Ectodermal cell (in vitro differentiated cells): ENCODE measurements at regions not wholly inside any gene's neighbourhood (a gene's known extent, or its start where the extent isn't known, plus 50 kb on each side); places are given as distances from the start of the nearest gene placed in this dataset.

Experiments used
- H3K27ac ChIP-seq: 2 replicates; pipeline ENCODE4 v1.7.0; 2013; ENCODE audit warnings: mild to moderate bottlenecking, low read depth, low read length; ENCODE audit not compliant: insufficient read depth, poor library complexity, severe bottlenecking
- H3K27me3 ChIP-seq: 2 replicates; pipeline ENCODE4 v1.7.0; 2013; ENCODE audit warnings: mild to moderate bottlenecking, low read length; ENCODE audit not compliant: insufficient read depth, control insufficient read depth, poor library complexity, severe bottlenecking
- H3K36me3 ChIP-seq: one replicate; pipeline ENCODE4 v1.7.0; 2013; ENCODE audit warnings: low read length; ENCODE audit not compliant: control insufficient read depth, insufficient read depth
- H3K4me1 ChIP-seq: one replicate; pipeline ENCODE4 v1.7.0; 2013; ENCODE audit warnings: low read length; ENCODE audit not compliant: control insufficient read depth, insufficient read depth
- H3K4me3 ChIP-seq: 2 replicates; pipeline ENCODE4 v1.7.0; 2013; ENCODE audit warnings: low read depth, low read length, control low read depth; ENCODE audit not compliant: insufficient read depth
- H3K9me3 ChIP-seq: 2 replicates; pipeline ENCODE4 v1.7.0; 2013; ENCODE audit warnings: mild to moderate bottlenecking, low read length, moderate library complexity; ENCODE audit not compliant: control insufficient read depth
- WGBS, 2 experiments: methylation state at CpG; one replicate each; pipeline ENCODE4 v1.1.7; 2013; ENCODE audit warnings: missing lambda C conversion rate in 2 of 2; 5-methylcytosine and 5-hydroxymethylcytosine counted together

GRCh38 chr4:180870623-180871022 lies 1372.6 kb upstream of the TENM3 start:
- Histone ChIP-seq H3K4me3 (no peak overlapping the region), H3K27ac (no peak overlapping the region), H3K27me3 (no peaks in the 10 kb centered on the region), H3K36me3 (no peaks in the 10 kb centered on the region), H3K4me1 (no peaks in the 10 kb centered on the region), H3K9me3 (no peaks in the 10 kb centered on the region)
- 84 to 92% methylated on average over 2 of the region's 2 CpGs for WGBS, 2 experiments

GRCh38 chr4:180898305-180898704 lies 1344.9 kb upstream of the TENM3 start:
- Histone ChIP-seq H3K9me3 (no peaks in the 10 kb centered on the region), H3K27ac (no peak overlapping the region)
- WGBS, 2 experiments, result 0% methylated on average over 1 of the region's 1 CpG

GRCh38 chr4:180900781-180901180 lies 1342.4 kb upstream of the TENM3 start:
- Histone ChIP-seq H3K4me3 (no peak overlapping the region), H3K4me1 (no peaks in the 10 kb centered on the region), H3K9me3 (no peaks in the 10 kb centered on the region), H3K27me3 (no peaks in the 10 kb centered on the region), H3K27ac (no peak overlapping the region), H3K36me3 (no peaks in the 10 kb centered on the region)
- 93 to 97% methylated on average over 3 to 4 of the region's 4 CpGs for WGBS, 2 experiments

More at GRCh38 chr4:180898305-180898704, 1344.9 kb upstream of the TENM3 start:
- Histone ChIP-seq H3K36me3 (no peaks in the 10 kb centered on the region), H3K27me3 (no peaks in the 10 kb centered on the region), H3K4me3 (no peak overlapping the region), H3K4me1 (no peaks in the 10 kb centered on the region)

GRCh38 chr4:180909279-180909678 lies 1333.9 kb upstream of the TENM3 start:
- no peak overlapping the region for H3K4me3 ChIP-seq
- H3K36me3 ChIP-seq, result no peaks in the 10 kb centered on the region
- H3K9me3 ChIP-seq, result no peaks in the 10 kb centered on the region
- H3K4me1 ChIP-seq, result no peaks in the 10 kb centered on the region
- H3K27me3 ChIP-seq, result no peaks in the 10 kb centered on the region
- 71 to 76% methylated on average over 1 of the region's 1 CpG for WGBS, 2 experiments
- H3K27ac ChIP-seq, result no peak overlapping the region

GRCh38 chr4:180913750-180914149 lies 1329.5 kb upstream of the TENM3 start:
- no peak overlapping the region for H3K4me3 ChIP-seq
- no peaks in the 10 kb centered on the region for H3K27me3 ChIP-seq
- WGBS, 2 experiments, result 86% methylated on average over 1 of the region's 1 CpG; no CpG with 5 or more reads in 1 of the 2 experiments
- H3K36me3 ChIP-seq, result no peaks in the 10 kb centered on the region
- H3K9me3 ChIP-seq, result no peaks in the 10 kb centered on the region
- no peak overlapping the region for H3K27ac ChIP-seq
- H3K4me1 ChIP-seq, result no peaks in the 10 kb centered on the region

- Histone ChIP-seq H3K9me3 (no peaks in the 10 kb centered on the region), H3K4me1 (no peaks in the 10 kb centered on the region), H3K4me3 (no peak overlapping the region), H3K27ac (no peak overlapping the region), H3K27me3 (no peaks in the 10 kb centered on the region), H3K36me3 (no peaks in the 10 kb centered on the region)
These were observed 1319.7 kb upstream of the TENM3 start for GRCh38 chr4:180923486-180923885.

- Histone ChIP-seq H3K4me1 (no peaks in the 10 kb centered on the region), H3K9me3 (no peaks in the 10 kb centered on the region), H3K27ac (no peak overlapping the region), H3K36me3 (no peaks in the 10 kb centered on the region), H3K4me3 (no peak overlapping the region), H3K27me3 (no peaks in the 10 kb centered on the region)
- 94 to 96% methylated on average over 2 to 3 of the region's 3 CpGs for WGBS, 2 experiments
These were observed 1317.4 kb upstream of the TENM3 start for GRCh38 chr4:180925805-180926204.

- Histone ChIP-seq H3K9me3 (no peaks in the 10 kb centered on the region), H3K36me3 (no peaks in the 10 kb centered on the region), H3K4me1 (no peaks in the 10 kb centered on the region), H3K27me3 (no peaks in the 10 kb centered on the region), H3K27ac (no peak overlapping the region), H3K4me3 (no peak overlapping the region)
- 47 to 55% methylated on average over 1 of the region's 1 CpG for WGBS, 2 experiments
These were observed 1316.9 kb upstream of the TENM3 start for GRCh38 chr4:180926277-180926676.

GRCh38 chr4:180932370-180933001 lies 1310.7 kb upstream of the TENM3 start:
- Histone ChIP-seq H3K36me3 (no peaks in the 10 kb centered on the region), H3K9me3 (no peaks in the 10 kb centered on the region), H3K27ac (no peak overlapping the region), H3K4me1 (no peaks in the 10 kb centered on the region), H3K4me3 (no peak overlapping the region), H3K27me3 (no peaks in the 10 kb centered on the region)
- WGBS, 2 experiments, result 92 to 93% methylated on average over 4 of the region's 4 CpGs

GRCh38 chr4:180937083-180937482 lies 1306.1 kb upstream of the TENM3 start:
- H3K36me3 ChIP-seq, result no peaks in the 10 kb centered on the region
- no peaks in the 10 kb centered on the region for H3K9me3 ChIP-seq
- no peaks in the 10 kb centered on the region for H3K4me1 ChIP-seq
- no peak overlapping the region for H3K27ac ChIP-seq
- no peak overlapping the region for H3K4me3 ChIP-seq
- WGBS, 2 experiments, result 79 to 95% methylated on average over 2 to 3 of the region's 3 CpGs
- H3K27me3 ChIP-seq, result no peaks in the 10 kb centered on the region

GRCh38 chr4:180940680-180941079 lies 1302.5 kb upstream of the TENM3 start:
- H3K27ac ChIP-seq, result no peak overlapping the region
- no peaks in the 10 kb centered on the region for H3K36me3 ChIP-seq
- H3K9me3 ChIP-seq, result no peaks in the 10 kb centered on the region
- 93 to 100% methylated on average over 1 of the region's 1 CpG for WGBS, 2 experiments
- no peak overlapping the region for H3K4me3 ChIP-seq
- no peaks in the 10 kb centered on the region for H3K4me1 ChIP-seq
- H3K27me3 ChIP-seq, result no peaks in the 10 kb centered on the region
